ENCODE measurements at regions not wholly inside any gene's neighbourhood (a gene's known extent, or its start where the extent isn't known, plus 50 kb on each side); places are given as distances from the start of the nearest gene placed in this dataset.

DNA sequence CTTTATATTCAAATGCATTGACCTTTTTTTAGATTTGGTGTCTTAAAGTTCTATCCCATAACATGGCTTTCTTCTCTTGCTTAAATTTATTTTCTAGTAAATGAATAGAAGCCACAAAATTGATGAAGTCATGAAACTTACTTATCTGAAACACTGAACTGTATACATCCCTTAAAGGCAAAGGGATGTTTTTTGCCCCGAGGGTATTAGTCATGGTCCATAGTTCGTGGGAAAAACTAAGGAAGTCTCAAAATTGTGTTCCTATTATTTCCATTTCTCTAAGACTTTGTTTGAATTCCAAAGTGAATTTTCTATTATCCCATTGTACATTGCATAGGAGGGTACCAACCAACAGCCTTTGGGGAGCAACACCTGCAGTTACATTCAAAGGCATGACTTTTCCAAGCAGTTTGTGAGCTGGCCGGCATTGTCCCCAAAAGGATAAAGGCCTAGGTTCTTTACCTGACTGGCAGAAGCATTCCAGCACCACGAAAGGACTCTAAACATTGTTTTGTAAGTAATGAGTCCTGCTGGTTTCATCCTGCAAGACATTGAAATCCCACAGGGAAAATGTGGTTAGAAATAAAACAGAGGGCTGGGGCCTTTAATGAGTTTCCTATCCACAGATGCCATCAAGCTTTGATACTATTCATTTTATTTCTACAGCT, 473.5 kb downstream of the PRKD1 start:
- H3K27ac ChIP-seq = no peak overlapping the region
- H3K4me3 ChIP-seq = no peak overlapping the region
- no peaks in the 10 kb centered on the region for H3K36me3 ChIP-seq (ENCODE audit: insufficient read depth in 1 of 2, low read depth in 1 of 2)
- 52 to 58% (median 57%) methylated on average over 4 of the region's 4 CpGs for WGBS, 3 donors
- H3K27me3 ChIP-seq (ENCODE audit: insufficient read depth in 3 of 3, low read length in 2 of 3) = no peaks in the 10 kb centered on the region
- DNase-seq (no peak), ATAC-seq (no peak)
- H3K4me1 ChIP-seq = no peaks in the 10 kb centered on the region
- no peaks in the 10 kb centered on the region for H3K9me3 ChIP-seq
- intact Hi-C loops (cut with DNase I) = no loop called here
- TF ChIP-seq, protein P1, sequence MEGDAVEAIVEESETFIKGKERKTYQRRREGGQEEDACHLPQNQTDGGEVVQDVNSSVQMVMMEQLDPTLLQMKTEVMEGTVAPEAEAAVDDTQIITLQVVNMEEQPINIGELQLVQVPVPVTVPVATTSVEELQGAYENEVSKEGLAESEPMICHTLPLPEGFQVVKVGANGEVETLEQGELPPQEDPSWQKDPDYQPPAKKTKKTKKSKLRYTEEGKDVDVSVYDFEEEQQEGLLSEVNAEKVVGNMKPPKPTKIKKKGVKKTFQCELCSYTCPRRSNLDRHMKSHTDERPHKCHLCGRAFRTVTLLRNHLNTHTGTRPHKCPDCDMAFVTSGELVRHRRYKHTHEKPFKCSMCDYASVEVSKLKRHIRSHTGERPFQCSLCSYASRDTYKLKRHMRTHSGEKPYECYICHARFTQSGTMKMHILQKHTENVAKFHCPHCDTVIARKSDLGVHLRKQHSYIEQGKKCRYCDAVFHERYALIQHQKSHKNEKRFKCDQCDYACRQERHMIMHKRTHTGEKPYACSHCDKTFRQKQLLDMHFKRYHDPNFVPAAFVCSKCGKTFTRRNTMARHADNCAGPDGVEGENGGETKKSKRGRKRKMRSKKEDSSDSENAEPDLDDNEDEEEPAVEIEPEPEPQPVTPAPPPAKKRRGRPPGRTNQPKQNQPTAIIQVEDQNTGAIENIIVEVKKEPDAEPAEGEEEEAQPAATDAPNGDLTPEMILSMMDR (IDR thresholded peaks at IDR 0.05) = no peak

DNA sequence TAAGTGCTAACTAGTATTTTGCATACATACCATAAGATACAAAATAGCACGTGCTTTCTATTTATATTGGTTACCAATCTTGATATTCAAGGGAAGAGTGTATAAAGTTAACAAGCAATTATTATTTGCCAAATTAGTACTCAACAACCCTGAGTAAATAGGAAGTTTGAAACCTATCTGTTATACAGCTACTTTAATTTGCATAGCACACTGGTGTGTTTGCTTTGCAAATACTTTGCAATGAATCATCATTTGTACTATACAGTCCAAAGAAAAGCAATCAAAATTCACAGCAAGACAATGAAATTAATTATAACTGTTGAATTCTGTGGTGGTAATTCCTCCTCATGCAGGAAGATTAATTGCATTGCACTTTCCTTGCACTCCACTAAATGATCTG, 469.1 kb downstream of the PRKD1 start:
- Histone ChIP-seq H3K9me3 (no peaks in the 10 kb centered on the region), H3K27me3 (ENCODE audit: insufficient read depth in 3 of 3, low read length in 2 of 3) (no peaks in the 10 kb centered on the region), H3K4me1 (no peaks in the 10 kb centered on the region), H3K4me3 (no peak overlapping the region), H3K27ac (no peak overlapping the region), H3K36me3 (ENCODE audit: insufficient read depth in 1 of 2, low read depth in 1 of 2) (no peaks in the 10 kb centered on the region)
- TF ChIP-seq, protein P1 (IDR thresholded peaks at IDR 0.05) = no peak
- no peak for ATAC-seq
- WGBS, 3 donors = 84 to 85% (median 84%) methylated on average over 1 of the region's 1 CpG
- intact Hi-C loops (cut with DNase I) = no loop called here
- DNase-seq = no peak

DNA sequence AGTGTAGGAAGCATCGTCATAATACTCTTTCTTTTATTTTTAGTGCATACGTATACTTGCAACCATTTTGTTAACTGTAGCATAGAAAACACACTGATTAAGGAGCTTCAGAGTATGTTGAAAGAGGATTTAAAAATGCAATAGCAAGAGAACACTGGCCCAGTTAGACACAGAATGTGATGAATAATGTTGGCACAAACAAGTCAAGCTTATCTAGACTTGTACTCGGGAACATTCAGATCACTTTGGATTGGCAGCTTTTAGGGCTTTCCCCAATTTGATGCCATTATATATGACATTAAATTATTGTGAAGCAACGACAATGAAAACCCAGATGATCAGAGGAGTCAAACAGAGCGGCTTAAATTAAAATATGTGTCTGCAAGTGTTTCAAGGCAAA, 468.1 kb downstream of the PRKD1 start:
- H3K9me3 ChIP-seq = no peaks in the 10 kb centered on the region
- intact Hi-C loops (cut with DNase I) = no loop called here
- ATAC-seq = no peak
- no peak for DNase-seq
- peaks cover 0 to under 1% (median 0%) of the 10 kb centered on the region in 3 donors for H3K27me3 ChIP-seq (ENCODE audit: insufficient read depth in 3 of 3, low read length in 2 of 3)
- TF ChIP-seq, protein P1 (IDR thresholded peaks at IDR 0.05) = no peak
- H3K4me3 ChIP-seq = no peak overlapping the region
- no peaks in the 10 kb centered on the region for H3K36me3 ChIP-seq (ENCODE audit: insufficient read depth in 1 of 2, low read depth in 1 of 2)
- no peak overlapping the region for H3K27ac ChIP-seq
- 65 to 71% (median 67%) methylated on average over 5 of the region's 5 CpGs for WGBS, 3 donors
- H3K4me1 ChIP-seq = no peaks in the 10 kb centered on the region

DNA sequence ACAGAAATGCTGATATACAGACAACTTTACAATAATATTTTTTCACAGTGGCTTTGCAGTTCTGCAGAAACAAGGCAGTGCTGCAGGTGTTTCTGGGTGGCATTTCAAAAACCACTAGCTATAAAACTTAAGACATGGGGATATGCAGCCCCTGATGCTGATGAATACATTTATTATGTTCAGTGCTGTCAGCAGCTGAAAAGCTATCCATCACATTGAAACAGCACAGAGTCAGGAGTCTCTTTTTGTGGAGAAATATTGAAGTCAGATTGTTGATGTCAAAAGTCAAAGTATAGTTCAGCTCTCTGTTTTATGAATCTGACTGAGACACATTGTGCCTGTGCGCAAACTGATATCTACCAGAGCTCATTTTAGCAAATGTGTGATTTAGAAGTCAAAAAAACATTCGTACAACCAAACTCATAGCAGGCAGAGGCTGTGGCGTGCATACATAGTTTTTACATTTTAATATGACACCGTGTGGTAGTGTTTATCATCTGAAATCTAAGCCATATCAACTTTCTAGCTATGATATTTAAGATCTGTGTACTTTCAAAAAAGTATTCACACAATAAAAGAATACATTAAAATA, 467.6 kb downstream of the PRKD1 start:
- ATAC-seq = no peak
- no peak for DNase-seq
- WGBS, 3 donors = 41 to 52% (median 46%) methylated on average over 4 of the region's 4 CpGs
- Histone ChIP-seq H3K27me3 (ENCODE audit: insufficient read depth in 3 of 3, low read length in 2 of 3) (peaks cover 0 to 2% (median 0%) of the 10 kb centered on the region in 3 donors), H3K4me3 (no peak overlapping the region), H3K36me3 (ENCODE audit: insufficient read depth in 1 of 2, low read depth in 1 of 2) (no peaks in the 10 kb centered on the region), H3K9me3 (no peaks in the 10 kb centered on the region), H3K27ac (no peak overlapping the region), H3K4me1 (no peaks in the 10 kb centered on the region)
- TF ChIP-seq, protein P1 (IDR thresholded peaks at IDR 0.05) = no peak
- intact Hi-C loops (cut with DNase I) = no loop called here

Data from psoas muscle (tissue), 7 donors.